Kidney glomerular epithelial cell (primary cell): ENCODE measurements at regions not wholly inside any gene's neighbourhood (a gene's known extent, or its start where the extent isn't known, plus 50 kb on each side); places are given as distances from the start of the nearest gene placed in this dataset.

Source experiments
- DNase-seq: peaks from one replicate; lab custom pipeline; 2025; lab: John Stamatoyannopoulos, UW

DNA sequence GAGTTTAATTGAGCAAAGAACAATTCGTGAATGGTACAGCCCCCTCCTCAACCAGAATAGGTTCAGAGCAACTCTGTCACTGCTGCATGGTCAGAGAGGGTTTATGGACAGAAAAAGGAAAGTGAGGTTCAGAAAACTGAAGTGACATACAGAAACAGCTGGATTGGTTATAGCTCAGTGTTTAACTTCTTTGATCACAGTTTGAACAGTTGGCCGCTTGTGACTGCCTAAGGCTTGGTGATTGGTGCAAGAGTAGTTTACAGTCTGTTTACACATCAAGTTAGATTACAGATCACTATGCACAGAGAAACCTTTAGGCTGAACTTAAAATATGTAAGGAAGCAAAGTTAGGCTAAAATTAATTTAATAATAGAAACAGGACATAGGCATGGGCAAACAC is 459.2 kb downstream of the KCNJ3 start:
- no peak for DNase-seq

- DNase-seq: no peak
Measured at GRCh38 chr2:155157065-155157464, 458.6 kb downstream of the KCNJ3 start.

DNA sequence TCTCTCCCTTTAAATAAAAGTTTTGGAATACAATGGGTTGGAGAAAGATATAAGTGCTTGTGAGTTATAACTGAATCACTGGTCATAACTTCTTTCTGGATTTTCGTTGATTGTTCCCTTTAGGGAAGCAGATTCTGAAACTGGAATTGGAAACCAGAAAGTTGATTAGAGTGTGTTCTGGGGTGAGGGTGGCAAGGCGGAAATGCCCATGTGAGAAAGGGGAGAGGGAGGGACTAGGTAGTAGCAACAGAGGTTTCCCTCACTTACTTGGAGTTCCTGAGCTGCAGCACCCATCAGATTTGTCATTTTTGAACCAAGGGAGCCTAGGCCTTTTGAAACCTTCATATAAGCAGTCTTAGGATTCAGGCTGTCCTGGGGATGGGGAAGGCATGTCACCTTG is 453.4 kb downstream of the KCNJ3 start:
- DNase-seq: no peak

- DNase-seq: no peak
Measured at GRCh38 chr2:155151472-155151871, 453.0 kb downstream of the KCNJ3 start.

- no peak for DNase-seq
Measured at GRCh38 chr2:155145758-155146229, 447.3 kb downstream of the KCNJ3 start.

- no peak for DNase-seq
Measured at GRCh38 chr2:155141418-155141817, 442.9 kb downstream of the KCNJ3 start.

GRCh38 chr2:155125585-155126230 is 427.2 kb downstream of the KCNJ3 start:
- no peak for DNase-seq

DNA sequence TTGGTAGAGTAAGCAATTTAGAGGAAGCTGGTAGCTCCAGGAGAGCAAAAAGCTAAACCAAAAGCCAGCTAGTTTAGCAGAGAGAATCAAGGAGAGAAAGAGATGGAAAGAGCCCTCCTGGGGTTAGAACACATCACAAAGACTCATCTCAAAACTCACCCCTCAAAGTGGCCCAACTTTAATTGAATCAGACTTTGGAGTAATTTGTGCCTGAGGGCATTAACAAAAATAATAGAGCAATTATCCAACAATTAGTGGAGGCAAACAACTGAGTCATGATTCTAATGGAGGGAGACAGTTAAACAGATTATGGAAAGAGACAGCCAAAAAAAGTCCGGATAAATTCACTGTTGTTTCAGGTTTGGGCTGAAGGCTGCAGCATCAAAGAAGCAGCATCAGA is 417.4 kb downstream of the KCNJ3 start:
- no peak for DNase-seq

- DNase-seq: no peak
Measured at GRCh38 chr2:155111070-155111469, 412.6 kb downstream of the KCNJ3 start.

GRCh38 chr2:155109527-155109926 is 411.0 kb downstream of the KCNJ3 start:
- no peak for DNase-seq

- DNase-seq: no peak
Measured at GRCh38 chr2:155100261-155100660, 401.8 kb downstream of the KCNJ3 start.

DNA sequence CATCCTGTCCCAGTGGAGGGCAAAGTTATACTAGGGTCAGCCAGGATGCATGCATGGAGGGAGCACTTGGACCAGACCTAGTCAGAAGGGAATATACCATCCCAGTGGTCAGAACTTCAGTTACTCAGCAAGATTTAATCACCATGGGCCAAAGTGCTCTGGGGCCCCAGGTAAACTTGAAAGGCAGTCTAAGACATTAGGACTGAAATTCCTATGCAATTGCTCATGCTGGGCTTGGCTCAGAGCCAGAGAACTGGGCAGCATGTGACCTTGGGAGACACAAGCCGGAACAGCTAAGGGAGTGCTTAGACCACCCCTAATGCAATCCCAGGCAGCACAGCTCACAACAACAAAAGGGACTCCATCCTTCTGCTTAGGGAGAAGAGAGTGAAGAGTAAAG is 401.3 kb downstream of the KCNJ3 start:
- DNase-seq: peak; percentile 20

GRCh38 chr2:155095613-155096012 is 397.1 kb downstream of the KCNJ3 start:
- no peak for DNase-seq

- no peak for DNase-seq
Measured at GRCh38 chr2:155080373-155080772, 381.9 kb downstream of the KCNJ3 start.

DNA sequence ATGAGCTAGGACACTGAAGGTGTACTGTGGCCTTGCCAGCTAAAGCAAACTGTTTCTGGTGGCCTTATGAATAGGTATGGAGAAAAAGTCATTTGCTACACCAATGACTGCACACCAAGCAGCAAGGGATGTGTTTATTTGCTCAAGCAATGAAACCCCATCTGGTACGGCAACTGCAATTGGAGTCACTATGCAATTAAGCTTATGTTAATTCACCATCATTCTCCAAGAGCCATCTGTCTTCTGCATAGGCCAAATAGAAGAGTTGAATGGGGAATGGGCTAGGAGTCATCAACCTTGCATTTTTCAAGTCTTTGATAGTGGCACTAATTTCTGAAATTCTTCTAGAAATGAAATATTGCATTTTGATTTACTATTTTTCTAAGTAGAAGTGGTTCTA is 372.0 kb downstream of the KCNJ3 start:
- no peak for DNase-seq

DNA sequence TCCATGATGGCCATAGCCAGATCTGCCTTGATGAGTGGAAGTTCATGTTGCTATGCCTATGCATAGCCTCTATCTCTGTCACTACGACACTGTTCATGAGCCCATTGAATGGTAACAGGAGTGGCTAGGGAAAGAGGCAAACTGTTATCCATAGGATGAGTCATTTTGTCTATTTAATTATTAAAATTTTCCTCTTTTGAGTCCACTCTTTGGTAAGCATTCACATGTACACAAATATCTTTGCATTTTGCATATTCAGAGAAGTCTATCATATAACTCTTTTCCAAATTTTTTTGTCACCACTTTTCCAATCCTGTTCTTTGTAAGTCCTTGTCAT is 364.4 kb downstream of the KCNJ3 start:
- no peak for DNase-seq

GRCh38 chr2:155062250-155062921 is 363.9 kb downstream of the KCNJ3 start:
- DNase-seq: no peak

- DNase-seq: no peak
Measured at GRCh38 chr2:155060896-155061295, 362.4 kb downstream of the KCNJ3 start.

GRCh38 chr2:155054712-155055111 is 356.2 kb downstream of the KCNJ3 start:
- DNase-seq: no peak

DNA sequence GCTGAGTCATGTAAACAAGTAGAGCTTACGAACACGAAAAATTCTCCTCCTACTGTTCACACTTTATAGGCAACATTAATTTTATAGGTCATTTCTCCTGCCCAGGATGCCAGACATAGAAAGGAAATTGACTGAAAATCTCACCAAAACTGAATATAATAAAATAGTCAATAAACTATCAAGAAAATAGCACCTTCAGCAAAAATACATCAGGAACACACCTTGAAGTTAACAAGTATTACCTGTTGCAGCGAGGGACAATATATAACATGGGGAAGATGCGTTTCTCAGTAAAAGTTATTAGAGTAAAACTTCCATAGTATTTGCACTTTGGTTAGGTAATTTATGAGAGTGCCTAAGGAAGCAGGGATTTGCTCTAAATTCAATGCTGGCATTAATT is 344.6 kb downstream of the KCNJ3 start:
- DNase-seq: no peak

DNA sequence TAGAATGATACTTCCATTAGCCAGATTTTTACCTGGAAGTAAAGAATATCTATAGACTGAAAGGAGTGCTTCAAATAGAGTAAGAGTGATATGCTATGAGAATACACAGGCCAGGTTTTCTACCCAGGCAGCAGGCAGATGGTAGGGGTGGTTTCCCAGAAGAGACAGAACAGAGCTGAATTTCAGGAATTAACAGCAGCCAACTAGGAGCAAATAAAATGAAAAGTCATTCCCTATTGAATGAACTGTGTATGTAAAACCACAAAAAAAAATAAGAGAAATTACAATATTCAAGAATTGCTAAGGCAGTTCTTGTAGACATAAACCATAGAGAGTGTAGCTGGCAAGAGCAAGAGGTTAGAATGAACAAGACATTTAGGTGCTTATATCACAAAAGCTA is 336.8 kb downstream of the KCNJ3 start:
- no peak for DNase-seq

DNA sequence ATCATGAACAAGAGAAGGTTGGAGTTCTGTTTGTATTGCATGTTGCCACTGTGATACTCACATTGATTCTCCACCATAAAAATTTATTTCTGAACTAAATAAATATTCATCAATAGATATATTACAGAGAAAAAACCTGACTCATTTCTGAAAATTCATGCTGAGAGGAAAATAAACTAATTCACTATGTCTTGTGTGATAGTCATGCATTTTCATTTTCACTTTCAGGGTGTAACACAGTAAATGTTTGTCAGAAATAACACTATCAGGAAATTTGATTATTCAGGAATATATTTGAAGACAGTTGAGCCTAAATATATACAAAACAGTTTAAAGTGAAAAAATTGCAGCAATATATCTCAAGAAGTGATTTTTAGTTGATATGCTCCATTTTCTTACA is 335.2 kb downstream of the KCNJ3 start:
- DNase-seq: no peak

- no peak for DNase-seq
Measured at GRCh38 chr2:155030296-155030695, 331.8 kb downstream of the KCNJ3 start.

- DNase-seq: no peak
Measured at GRCh38 chr2:155026651-155027174, 328.2 kb downstream of the KCNJ3 start.
